PC-9 (cell line): ENCODE measurements at regions not wholly inside any gene's neighbourhood (a gene's known extent, or its start where the extent isn't known, plus 50 kb on each side); places are given as distances from the start of the nearest gene placed in this dataset.
"Not testable (repeated sequence)": the region's sequence is repeated elsewhere in the genome, so short reads cannot be mapped to it uniquely, and the experiment has no call there.

Experiments used
- BruUV-seq: library from RNA; stranded (reverse); fragments of 400-500 nt; replicated peaks from 2 replicates; lab custom pipeline; 2021; lab: Mats Ljungman, UMichigan
- CTCF ChIA-PET: fragments of 300-600 bp; sonication (Branson Sonifier 250); formaldehyde crosslinking; loops from one replicate; lab custom pipeline; 2022; ENCODE audit warnings: antibody characterized with exemption; lab: Charles Lee
- POLR2A ChIA-PET: fragments of 300-600 bp; sonication (Branson Sonifier 250); formaldehyde crosslinking; loops from one replicate; lab custom pipeline; 2022; ENCODE audit warnings: antibody characterized with exemption; ENCODE audit not compliant: unreplicated experiment; lab: Charles Lee
- DNase-seq, 2 experiments: peaks; one replicate each; pipeline versions ENCODE4 v3.0.0 to v3.0.0-alpha.2; 2015 to 2022; ENCODE audit warnings: mixed read lengths in 1 of 2
- H2AFZ ChIP-seq: fragments of 200-600 bp; sonication (generic); 2 replicates; pipeline ENCODE4 v1.8.1; 2017; ENCODE audit warnings: antibody characterized with exemption
- H3F3A ChIP-seq: fragments of 200-600 bp; sonication (generic); 2 replicates; pipeline ENCODE4 v1.8.1; 2017; ENCODE audit warnings: antibody characterized with exemption, mild to moderate bottlenecking, low read depth; ENCODE audit not compliant: insufficient read depth
- H3K27ac ChIP-seq: fragments of 200-600 bp; sonication (generic); 2 replicates; pipeline ENCODE4 v1.6.1; 2016; ENCODE audit warnings: mixed run types
- H3K27me3 ChIP-seq: fragments of 200-600 bp; sonication (generic); 2 replicates; pipeline ENCODE4 v1.6.1; 2016; ENCODE audit warnings: low read depth, mixed run types; ENCODE audit not compliant: insufficient read depth
- H3K36me3 ChIP-seq: fragments of 200-600 bp; sonication (generic); 2 replicates; pipeline ENCODE4 v1.6.1; 2016; ENCODE audit warnings: low read depth, mixed run types
- H3K4me1 ChIP-seq: fragments of 200-600 bp; sonication (generic); replicated peaks from 2 replicates; pipeline ENCODE4 v1.6.1; 2016; ENCODE audit warnings: mixed run types; ENCODE audit not compliant: insufficient read depth
- H3K4me2 ChIP-seq: fragments of 200-600 bp; sonication (generic); 2 replicates; pipeline ENCODE4 v1.6.1; 2017; ENCODE audit warnings: mixed run types
- H3K4me3 ChIP-seq: fragments of 200-600 bp; sonication (generic); 2 replicates; pipeline ENCODE4 v1.6.1; 2016; ENCODE audit warnings: mixed run types
- H3K79me2 ChIP-seq: fragments of 200-600 bp; sonication (generic); 2 replicates; pipeline ENCODE4 v1.6.1; 2017; ENCODE audit warnings: low read depth, mixed run types
- H3K9me2 ChIP-seq: fragments of 200-600 bp; sonication (generic); 2 replicates; pipeline ENCODE4 v1.8.1; 2017; ENCODE audit warnings: mild to moderate bottlenecking; ENCODE audit not compliant: insufficient read depth
- H3K9me3 ChIP-seq: fragments of 200-600 bp; sonication (generic); 2 replicates; pipeline ENCODE4 v1.8.1; 2016; ENCODE audit warnings: low read depth; ENCODE audit not compliant: insufficient read depth
- H4K20me1 ChIP-seq: fragments of 200-600 bp; sonication (generic); 2 replicates; pipeline ENCODE4 v1.8.1; 2017; ENCODE audit not compliant: insufficient read depth
- intact Hi-C: fragments of 100-400 bp; cut with micrococcal nuclease; formaldehyde crosslinking; loops from one replicate; pipeline ENCODE4 v1.10.0; 2022; ENCODE audit not compliant: unreplicated experiment
- TF ChIP-seq, protein P1 (sequence below): fragments of 200-600 bp; sonication (generic); conservative IDR thresholded peaks from 2 replicates; pipeline ENCODE4 v1.6.1; 2017; ENCODE audit warnings: mixed run types, antibody characterized with exemption, mild to moderate bottlenecking, moderate library complexity

DNA sequence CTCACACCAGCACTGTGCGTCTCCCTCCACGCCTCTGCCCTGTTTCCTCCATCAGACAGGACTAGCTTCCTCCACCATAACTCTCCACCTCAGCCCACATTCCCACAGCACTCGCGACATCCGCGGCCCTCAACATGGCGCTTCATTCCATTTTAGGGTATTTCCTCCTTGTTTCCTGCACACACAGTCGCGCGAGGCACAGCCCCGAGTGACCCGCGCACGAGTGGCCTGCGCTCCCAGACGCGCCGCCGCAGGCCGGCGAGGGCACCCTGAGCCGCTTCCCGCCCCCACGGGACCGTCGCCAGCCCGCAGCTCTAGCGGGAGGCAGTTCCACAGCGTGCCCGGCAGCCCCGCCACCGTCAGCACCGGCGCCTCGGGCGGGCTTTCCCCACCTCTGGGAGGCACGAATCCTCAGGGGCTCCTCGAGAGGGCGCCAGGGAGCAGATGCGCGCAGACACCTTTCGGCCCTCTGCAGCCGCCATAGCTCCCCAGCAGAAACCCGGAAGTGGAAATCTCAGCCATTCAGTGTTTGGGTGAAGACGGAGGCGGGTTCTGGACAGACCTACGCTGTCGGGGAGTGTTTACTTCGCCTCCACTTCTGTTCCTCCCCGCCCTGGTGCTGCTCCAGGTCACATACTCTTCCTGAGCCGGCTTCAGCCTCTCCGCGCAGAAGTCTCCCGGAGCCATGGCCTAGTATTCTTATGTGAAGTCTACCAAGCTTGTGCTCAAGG lies 136.6 kb downstream of the FOXD4L6 start:
- CTCF ChIA-PET, H3F3A ChIP-seq, H3K4me1 ChIP-seq, intact Hi-C loops, H3K36me3 ChIP-seq, H4K20me1 ChIP-seq, H3K27me3 ChIP-seq, H3K79me2 ChIP-seq, H3K9me3 ChIP-seq, POLR2A ChIA-PET, BruUV-seq, H3K9me2 ChIP-seq: not testable (repeated sequence)
- TF ChIP-seq, protein P1, sequence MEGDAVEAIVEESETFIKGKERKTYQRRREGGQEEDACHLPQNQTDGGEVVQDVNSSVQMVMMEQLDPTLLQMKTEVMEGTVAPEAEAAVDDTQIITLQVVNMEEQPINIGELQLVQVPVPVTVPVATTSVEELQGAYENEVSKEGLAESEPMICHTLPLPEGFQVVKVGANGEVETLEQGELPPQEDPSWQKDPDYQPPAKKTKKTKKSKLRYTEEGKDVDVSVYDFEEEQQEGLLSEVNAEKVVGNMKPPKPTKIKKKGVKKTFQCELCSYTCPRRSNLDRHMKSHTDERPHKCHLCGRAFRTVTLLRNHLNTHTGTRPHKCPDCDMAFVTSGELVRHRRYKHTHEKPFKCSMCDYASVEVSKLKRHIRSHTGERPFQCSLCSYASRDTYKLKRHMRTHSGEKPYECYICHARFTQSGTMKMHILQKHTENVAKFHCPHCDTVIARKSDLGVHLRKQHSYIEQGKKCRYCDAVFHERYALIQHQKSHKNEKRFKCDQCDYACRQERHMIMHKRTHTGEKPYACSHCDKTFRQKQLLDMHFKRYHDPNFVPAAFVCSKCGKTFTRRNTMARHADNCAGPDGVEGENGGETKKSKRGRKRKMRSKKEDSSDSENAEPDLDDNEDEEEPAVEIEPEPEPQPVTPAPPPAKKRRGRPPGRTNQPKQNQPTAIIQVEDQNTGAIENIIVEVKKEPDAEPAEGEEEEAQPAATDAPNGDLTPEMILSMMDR, result peak; percentile 64
- H3K27ac ChIP-seq, result peak overlapping the region; percentile 62
- H2AFZ ChIP-seq, result peak overlapping the region; percentile 99
- H3K4me2 ChIP-seq, result peak overlapping the region; percentile 86
- DNase-seq, result peak; percentile 90 to 97
- H3K4me3 ChIP-seq, result peak overlapping the region; percentile 80

DNA sequence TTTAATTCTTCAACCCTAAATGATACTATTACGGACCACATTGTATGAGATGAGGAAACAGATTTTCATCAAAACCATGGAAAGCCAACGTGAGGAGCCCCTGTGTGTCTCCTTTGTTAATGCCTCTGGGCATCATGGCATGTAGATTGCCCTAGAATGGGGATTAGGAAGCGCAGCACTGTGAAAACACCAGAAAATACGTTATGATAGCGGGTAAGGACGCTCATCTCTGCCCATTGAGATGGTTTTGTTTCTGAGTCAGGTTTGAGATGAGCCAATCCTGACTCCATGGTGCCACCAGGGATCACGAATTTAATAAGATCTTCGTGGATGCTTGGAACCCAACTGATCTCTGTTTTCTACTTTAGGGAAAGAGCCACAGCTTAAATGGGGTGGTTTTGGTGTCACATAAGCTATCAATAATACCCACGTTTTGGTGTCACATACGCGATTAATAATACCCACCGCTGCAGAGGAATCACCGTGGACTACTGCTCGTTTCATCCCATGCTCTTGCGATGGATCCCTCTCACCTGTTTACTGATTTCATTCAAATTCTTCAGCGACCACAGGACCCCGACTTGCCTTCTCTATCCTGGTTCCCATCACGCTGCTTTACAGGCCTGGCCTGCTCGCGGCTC lies 137.3 kb downstream of the FOXD4L6 start:
- H3K27me3 ChIP-seq, CTCF ChIA-PET, H3F3A ChIP-seq, POLR2A ChIA-PET, H3K9me3 ChIP-seq, H3K79me2 ChIP-seq, H4K20me1 ChIP-seq, H3K36me3 ChIP-seq, H3K4me1 ChIP-seq, intact Hi-C loops, H3K9me2 ChIP-seq, DNase-seq: not testable (repeated sequence)
- Histone ChIP-seq H3K4me2 (peak overlapping the region; percentile 86), H2AFZ (peak overlapping the region; percentile 99), H3K27ac (0 out of 2 replicates have a peak overlapping the region, but pooled peaks have one; percentile 23), H3K4me3 (peak overlapping the region; percentile 80)
- BruUV-seq, result TSS peak; percentile 70

DNA sequence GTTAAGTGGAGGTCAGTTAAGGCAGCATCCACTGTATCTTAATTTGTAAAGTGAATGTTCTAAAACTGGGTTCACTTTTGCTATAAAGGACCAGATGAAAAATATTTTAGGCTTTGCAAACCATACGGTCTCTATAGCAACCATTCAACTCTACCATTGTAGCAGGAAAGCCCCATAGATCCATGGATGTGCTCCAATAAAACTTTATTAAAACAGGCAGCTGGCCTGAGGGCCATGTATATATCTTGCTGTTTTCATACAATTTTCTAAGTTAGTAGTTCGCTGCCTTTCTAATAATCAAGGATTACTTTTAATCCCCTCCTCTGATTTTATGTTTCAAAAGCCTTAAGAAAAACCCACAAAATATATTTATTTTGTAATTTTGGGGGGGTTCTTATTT lies 142.1 kb downstream of the FOXD4L6 start:
- H3K27me3 ChIP-seq, H3K36me3 ChIP-seq, H3K4me1 ChIP-seq, H3F3A ChIP-seq, H4K20me1 ChIP-seq, H3K9me3 ChIP-seq, H3K27ac ChIP-seq, H3K4me2 ChIP-seq, H2AFZ ChIP-seq, DNase-seq, BruUV-seq, POLR2A ChIA-PET, H3K79me2 ChIP-seq, intact Hi-C loops, CTCF ChIA-PET, H3K9me2 ChIP-seq, H3K4me3 ChIP-seq: not testable (repeated sequence)

DNA sequence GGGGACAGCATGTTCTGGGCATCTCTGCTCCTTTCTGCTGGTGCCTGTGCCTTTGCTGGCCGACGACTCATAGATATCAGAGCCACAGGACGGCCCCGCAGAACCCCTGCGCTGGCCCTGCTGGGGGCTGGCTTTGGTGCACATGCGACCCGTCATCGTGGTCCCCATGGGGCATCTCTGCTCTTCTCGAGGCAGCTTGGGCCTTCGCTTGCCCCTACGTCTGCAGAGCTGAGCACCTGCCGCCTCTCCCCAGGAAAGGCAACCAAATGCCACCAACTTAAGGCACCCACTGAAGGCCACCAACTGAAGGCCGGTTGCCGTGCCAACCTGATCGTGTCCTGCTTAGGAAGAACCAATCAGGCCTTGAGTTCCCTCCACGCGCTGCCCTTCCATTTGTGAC lies 153.1 kb downstream of the FOXD4L6 start:
- H3K27ac ChIP-seq, DNase-seq, H3K27me3 ChIP-seq, BruUV-seq, H2AFZ ChIP-seq, intact Hi-C loops, H3K4me1 ChIP-seq, H3K9me2 ChIP-seq, CTCF ChIA-PET, H4K20me1 ChIP-seq, H3K36me3 ChIP-seq, H3K79me2 ChIP-seq, H3K4me3 ChIP-seq, POLR2A ChIA-PET, H3K9me3 ChIP-seq, H3F3A ChIP-seq, H3K4me2 ChIP-seq: not testable (repeated sequence)

DNA sequence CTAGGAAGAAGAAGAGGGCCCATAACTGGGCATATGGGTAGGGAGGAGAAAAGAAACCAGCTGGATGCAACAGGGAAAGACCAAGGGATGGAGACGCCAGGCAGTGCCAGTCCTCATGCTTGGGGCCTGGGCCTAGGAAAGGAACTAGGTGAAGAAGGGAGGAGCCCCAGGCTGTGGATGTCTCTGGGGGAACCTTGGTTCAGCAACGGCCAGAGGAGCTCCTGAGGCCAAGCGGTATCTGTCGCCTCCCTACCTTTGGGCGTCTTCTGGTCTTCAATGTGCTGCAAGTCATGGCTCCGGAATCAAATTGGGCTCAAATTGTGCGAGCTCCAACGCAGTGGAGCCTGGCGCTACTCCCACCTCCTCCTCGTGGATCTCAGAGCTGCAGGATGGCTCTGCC lies 153.6 kb downstream of the FOXD4L6 start:
- BruUV-seq, H3K27ac ChIP-seq, H3K9me2 ChIP-seq, DNase-seq, H3K9me3 ChIP-seq, H3K36me3 ChIP-seq, intact Hi-C loops, POLR2A ChIA-PET, H3K4me3 ChIP-seq, H3K4me1 ChIP-seq, CTCF ChIA-PET, H3K4me2 ChIP-seq, H3K27me3 ChIP-seq, H4K20me1 ChIP-seq, H3K79me2 ChIP-seq, H2AFZ ChIP-seq, H3F3A ChIP-seq: not testable (repeated sequence)

DNA sequence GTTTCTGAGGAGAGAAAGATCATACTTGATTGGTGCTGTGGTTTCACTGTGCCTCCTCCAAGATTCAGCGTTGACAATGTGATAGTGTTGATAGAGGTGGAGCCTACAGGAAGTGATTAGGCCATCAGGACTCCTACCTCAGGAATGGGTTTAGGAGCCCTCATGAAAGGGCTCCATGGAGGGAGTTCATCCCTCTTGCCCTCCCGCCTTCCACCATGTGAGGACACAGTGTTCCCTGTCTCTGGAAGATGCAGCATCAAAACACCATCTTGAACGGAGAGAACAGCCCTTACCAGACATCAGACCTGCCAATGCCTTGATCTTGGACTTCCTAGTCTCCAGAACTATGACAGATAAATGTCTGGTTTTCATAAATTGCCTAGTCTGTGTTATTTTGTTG lies 156.7 kb downstream of the FOXD4L6 start:
- H4K20me1 ChIP-seq, DNase-seq, H3K79me2 ChIP-seq, H3K4me2 ChIP-seq, intact Hi-C loops, POLR2A ChIA-PET, H3K9me2 ChIP-seq, H3K27me3 ChIP-seq, H3F3A ChIP-seq, H3K4me3 ChIP-seq, H3K4me1 ChIP-seq, H3K27ac ChIP-seq, H3K36me3 ChIP-seq, H3K9me3 ChIP-seq, CTCF ChIA-PET, BruUV-seq, H2AFZ ChIP-seq: not testable (repeated sequence)
